ENCODE measurements at regions not wholly inside any gene's neighbourhood (a gene's known extent, or its start where the extent isn't known, plus 50 kb on each side); places are given as distances from the start of the nearest gene placed in this dataset.
"Not testable (repeated sequence)": the region's sequence is repeated elsewhere in the genome, so short reads cannot be mapped to it uniquely, and the experiment has no call there.

GRCh38 chrX:53883196-53883595 is 161.1 kb downstream of the PHF8 start:
- 79% methylated on average over 3 of the region's 3 CpGs for WGBS
- H3K27ac ChIP-seq (ENCODE audit: low read depth in 1 of 2, low read length in 2 of 2), result no peak overlapping the region
- no peak for TF ChIP-seq SP1 (IDR thresholded peaks at IDR 0.05)
- no peak for TF ChIP-seq RXRA (IDR thresholded peaks at IDR 0.05)
- no peak for TF ChIP-seq FOXA2 (IDR thresholded peaks at IDR 0.05)
- TF ChIP-seq, protein P1, sequence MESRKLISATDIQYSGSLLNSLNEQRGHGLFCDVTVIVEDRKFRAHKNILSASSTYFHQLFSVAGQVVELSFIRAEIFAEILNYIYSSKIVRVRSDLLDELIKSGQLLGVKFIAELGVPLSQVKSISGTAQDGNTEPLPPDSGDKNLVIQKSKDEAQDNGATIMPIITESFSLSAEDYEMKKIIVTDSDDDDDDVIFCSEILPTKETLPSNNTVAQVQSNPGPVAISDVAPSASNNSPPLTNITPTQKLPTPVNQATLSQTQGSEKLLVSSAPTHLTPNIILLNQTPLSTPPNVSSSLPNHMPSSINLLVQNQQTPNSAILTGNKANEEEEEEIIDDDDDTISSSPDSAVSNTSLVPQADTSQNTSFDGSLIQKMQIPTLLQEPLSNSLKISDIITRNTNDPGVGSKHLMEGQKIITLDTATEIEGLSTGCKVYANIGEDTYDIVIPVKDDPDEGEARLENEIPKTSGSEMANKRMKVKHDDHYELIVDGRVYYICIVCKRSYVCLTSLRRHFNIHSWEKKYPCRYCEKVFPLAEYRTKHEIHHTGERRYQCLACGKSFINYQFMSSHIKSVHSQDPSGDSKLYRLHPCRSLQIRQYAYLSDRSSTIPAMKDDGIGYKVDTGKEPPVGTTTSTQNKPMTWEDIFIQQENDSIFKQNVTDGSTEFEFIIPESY (IDR thresholded peaks at IDR 0.05), result no peak
- TF ChIP-seq, protein P2, sequence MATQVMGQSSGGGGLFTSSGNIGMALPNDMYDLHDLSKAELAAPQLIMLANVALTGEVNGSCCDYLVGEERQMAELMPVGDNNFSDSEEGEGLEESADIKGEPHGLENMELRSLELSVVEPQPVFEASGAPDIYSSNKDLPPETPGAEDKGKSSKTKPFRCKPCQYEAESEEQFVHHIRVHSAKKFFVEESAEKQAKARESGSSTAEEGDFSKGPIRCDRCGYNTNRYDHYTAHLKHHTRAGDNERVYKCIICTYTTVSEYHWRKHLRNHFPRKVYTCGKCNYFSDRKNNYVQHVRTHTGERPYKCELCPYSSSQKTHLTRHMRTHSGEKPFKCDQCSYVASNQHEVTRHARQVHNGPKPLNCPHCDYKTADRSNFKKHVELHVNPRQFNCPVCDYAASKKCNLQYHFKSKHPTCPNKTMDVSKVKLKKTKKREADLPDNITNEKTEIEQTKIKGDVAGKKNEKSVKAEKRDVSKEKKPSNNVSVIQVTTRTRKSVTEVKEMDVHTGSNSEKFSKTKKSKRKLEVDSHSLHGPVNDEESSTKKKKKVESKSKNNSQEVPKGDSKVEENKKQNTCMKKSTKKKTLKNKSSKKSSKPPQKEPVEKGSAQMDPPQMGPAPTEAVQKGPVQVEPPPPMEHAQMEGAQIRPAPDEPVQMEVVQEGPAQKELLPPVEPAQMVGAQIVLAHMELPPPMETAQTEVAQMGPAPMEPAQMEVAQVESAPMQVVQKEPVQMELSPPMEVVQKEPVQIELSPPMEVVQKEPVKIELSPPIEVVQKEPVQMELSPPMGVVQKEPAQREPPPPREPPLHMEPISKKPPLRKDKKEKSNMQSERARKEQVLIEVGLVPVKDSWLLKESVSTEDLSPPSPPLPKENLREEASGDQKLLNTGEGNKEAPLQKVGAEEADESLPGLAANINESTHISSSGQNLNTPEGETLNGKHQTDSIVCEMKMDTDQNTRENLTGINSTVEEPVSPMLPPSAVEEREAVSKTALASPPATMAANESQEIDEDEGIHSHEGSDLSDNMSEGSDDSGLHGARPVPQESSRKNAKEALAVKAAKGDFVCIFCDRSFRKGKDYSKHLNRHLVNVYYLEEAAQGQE (IDR thresholded peaks at IDR 0.05), result no peak
- TF ChIP-seq YY1 (IDR thresholded peaks at IDR 0.05), result no peak
- TF ChIP-seq MAX (IDR thresholded peaks at IDR 0.05), result no peak
- TF ChIP-seq NR2F2 (IDR thresholded peaks at IDR 0.05), result no peak
- TF ChIP-seq HNF4A (conservative IDR thresholded peaks at IDR 0.05), result no peak
- no peak for TF ChIP-seq GABPA (IDR thresholded peaks at IDR 0.05 in 1 of 2, conservative IDR thresholded peaks at IDR 0.05 in 1 of 2)
- TF ChIP-seq, protein P3, sequence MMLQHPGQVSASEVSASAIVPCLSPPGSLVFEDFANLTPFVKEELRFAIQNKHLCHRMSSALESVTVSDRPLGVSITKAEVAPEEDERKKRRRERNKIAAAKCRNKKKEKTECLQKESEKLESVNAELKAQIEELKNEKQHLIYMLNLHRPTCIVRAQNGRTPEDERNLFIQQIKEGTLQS (IDR thresholded peaks at IDR 0.05), result no peak
- no peak for TF ChIP-seq HNF4G (IDR thresholded peaks at IDR 0.05)

GRCh38 chrX:53882331-53882730 is 161.9 kb downstream of the PHF8 start:
- no peaks in the 10 kb centered on the region for H3K36me3 ChIP-seq (ENCODE audit: control insufficient read depth in 4 of 4, insufficient read depth in 3 of 4, low read depth in 1 of 4, low read length in 3 of 4)
- H3K4me1 ChIP-seq (ENCODE audit: control insufficient read depth in 4 of 4, insufficient read depth in 4 of 4, low read length in 3 of 4), result no peaks in the 10 kb centered on the region
- 32% methylated on average over 6 of the region's 6 CpGs for WGBS
- peaks cover 0 to 3% (median 0%) of the 10 kb centered on the region in 4 donors for H3K27me3 ChIP-seq (ENCODE audit: control insufficient read depth in 4 of 4, insufficient read depth in 4 of 4, low read length in 3 of 4)
- H3K9ac ChIP-seq (ENCODE audit: low read depth in 1 of 2, low read length in 2 of 2), result no peak overlapping the region
- no peak overlapping the region for H3K27ac ChIP-seq (ENCODE audit: low read depth in 1 of 2, low read length in 2 of 2)
- no peak overlapping the region for H3K4me3 ChIP-seq (ENCODE audit: low read depth in 1 of 3, low read length in 3 of 3)
- DNase-seq (ENCODE audit: low spot score), result no peak
- H3K9me3 ChIP-seq (ENCODE audit: control insufficient read depth in 4 of 4, low read length in 3 of 4), result peaks cover 0 to 3% (median 0%) of the 10 kb centered on the region in 4 donors
- TF ChIP-seq, protein P4, sequence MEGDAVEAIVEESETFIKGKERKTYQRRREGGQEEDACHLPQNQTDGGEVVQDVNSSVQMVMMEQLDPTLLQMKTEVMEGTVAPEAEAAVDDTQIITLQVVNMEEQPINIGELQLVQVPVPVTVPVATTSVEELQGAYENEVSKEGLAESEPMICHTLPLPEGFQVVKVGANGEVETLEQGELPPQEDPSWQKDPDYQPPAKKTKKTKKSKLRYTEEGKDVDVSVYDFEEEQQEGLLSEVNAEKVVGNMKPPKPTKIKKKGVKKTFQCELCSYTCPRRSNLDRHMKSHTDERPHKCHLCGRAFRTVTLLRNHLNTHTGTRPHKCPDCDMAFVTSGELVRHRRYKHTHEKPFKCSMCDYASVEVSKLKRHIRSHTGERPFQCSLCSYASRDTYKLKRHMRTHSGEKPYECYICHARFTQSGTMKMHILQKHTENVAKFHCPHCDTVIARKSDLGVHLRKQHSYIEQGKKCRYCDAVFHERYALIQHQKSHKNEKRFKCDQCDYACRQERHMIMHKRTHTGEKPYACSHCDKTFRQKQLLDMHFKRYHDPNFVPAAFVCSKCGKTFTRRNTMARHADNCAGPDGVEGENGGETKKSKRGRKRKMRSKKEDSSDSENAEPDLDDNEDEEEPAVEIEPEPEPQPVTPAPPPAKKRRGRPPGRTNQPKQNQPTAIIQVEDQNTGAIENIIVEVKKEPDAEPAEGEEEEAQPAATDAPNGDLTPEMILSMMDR (IDR thresholded peaks at IDR 0.05; ENCODE audit: low read depth, low read length, missing input control), result no peak
- no peak for TF ChIP-seq HNF4A (conservative IDR thresholded peaks at IDR 0.05)
- no peak for TF ChIP-seq MAX (IDR thresholded peaks at IDR 0.05)
- TF ChIP-seq EGR1 (IDR thresholded peaks at IDR 0.05; ENCODE audit: low read depth in 2 of 2), result no peak
- TF ChIP-seq, protein P2 (IDR thresholded peaks at IDR 0.05), result no peak
- TF ChIP-seq SP1 (IDR thresholded peaks at IDR 0.05), result no peak
- TF ChIP-seq, protein P3 (IDR thresholded peaks at IDR 0.05), result no peak
- no peak for TF ChIP-seq FOXA1 (IDR thresholded peaks at IDR 0.05)
- TF ChIP-seq RAD21 (IDR thresholded peaks at IDR 0.05), result no peak

More at GRCh38 chrX:53883196-53883595, 161.1 kb downstream of the PHF8 start:
- no peaks in the 10 kb centered on the region for H3K36me3 ChIP-seq (ENCODE audit: control insufficient read depth in 4 of 4, insufficient read depth in 3 of 4, low read depth in 1 of 4, low read length in 3 of 4)
- peaks cover 0 to 2% (median 0%) of the 10 kb centered on the region in 4 donors for H3K9me3 ChIP-seq (ENCODE audit: control insufficient read depth in 4 of 4, low read length in 3 of 4)
- peaks cover 0 to 3% (median 0%) of the 10 kb centered on the region in 4 donors for H3K27me3 ChIP-seq (ENCODE audit: control insufficient read depth in 4 of 4, insufficient read depth in 4 of 4, low read length in 3 of 4)
- no peaks in the 10 kb centered on the region for H3K4me1 ChIP-seq (ENCODE audit: control insufficient read depth in 4 of 4, insufficient read depth in 4 of 4, low read length in 3 of 4)
- no peak overlapping the region for H3K9ac ChIP-seq (ENCODE audit: low read depth in 1 of 2, low read length in 2 of 2)
- H3K4me3 ChIP-seq (ENCODE audit: low read depth in 1 of 3, low read length in 3 of 3), result no peak overlapping the region
- no peak for DNase-seq (ENCODE audit: low spot score)

DNA sequence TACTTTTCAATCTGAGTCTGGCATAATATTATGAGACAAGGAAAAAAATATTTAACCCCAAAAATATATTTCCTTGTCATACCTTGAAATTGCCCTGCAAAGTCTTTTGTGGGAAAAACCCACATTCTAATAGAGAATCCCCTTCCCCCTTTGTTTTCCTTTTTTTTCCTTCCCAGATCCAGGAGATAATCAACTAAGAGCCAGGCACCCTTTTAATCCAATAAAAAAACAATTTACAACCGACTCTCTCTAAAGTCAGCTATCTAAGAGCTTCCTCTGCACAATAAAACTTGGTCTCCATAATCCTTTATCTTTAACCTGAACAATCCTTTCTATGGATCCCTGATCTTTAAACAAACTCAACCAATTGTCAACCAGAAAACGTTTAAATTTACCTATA is 163.5 kb downstream of the PHF8 start:
- not testable (repeated sequence) for H3K27me3 ChIP-seq (ENCODE audit: control insufficient read depth in 4 of 4, insufficient read depth in 4 of 4, low read length in 3 of 4); H3K4me1 ChIP-seq (ENCODE audit: control insufficient read depth in 4 of 4, insufficient read depth in 4 of 4, low read length in 3 of 4); DNase-seq (ENCODE audit: low spot score); H3K9me3 ChIP-seq (ENCODE audit: control insufficient read depth in 4 of 4, low read length in 3 of 4); H3K27ac ChIP-seq (ENCODE audit: low read depth in 1 of 2, low read length in 2 of 2); H3K9ac ChIP-seq (ENCODE audit: low read depth in 1 of 2, low read length in 2 of 2); H3K4me3 ChIP-seq (ENCODE audit: low read depth in 1 of 3, low read length in 3 of 3); H3K36me3 ChIP-seq (ENCODE audit: control insufficient read depth in 4 of 4, insufficient read depth in 3 of 4, low read depth in 1 of 4, low read length in 3 of 4)
- WGBS, result 36% methylated on average over 2 of the region's 2 CpGs
